HCEC 1CT (cell line): ENCODE measurements at regions not wholly inside any gene's neighbourhood (a gene's known extent, or its start where the extent isn't known, plus 50 kb on each side); places are given as distances from the start of the nearest gene placed in this dataset.

Experiments used
- DNase-seq: peaks from one replicate; pipeline ENCODE4 v3.0.0-alpha.2; 2017

DNA sequence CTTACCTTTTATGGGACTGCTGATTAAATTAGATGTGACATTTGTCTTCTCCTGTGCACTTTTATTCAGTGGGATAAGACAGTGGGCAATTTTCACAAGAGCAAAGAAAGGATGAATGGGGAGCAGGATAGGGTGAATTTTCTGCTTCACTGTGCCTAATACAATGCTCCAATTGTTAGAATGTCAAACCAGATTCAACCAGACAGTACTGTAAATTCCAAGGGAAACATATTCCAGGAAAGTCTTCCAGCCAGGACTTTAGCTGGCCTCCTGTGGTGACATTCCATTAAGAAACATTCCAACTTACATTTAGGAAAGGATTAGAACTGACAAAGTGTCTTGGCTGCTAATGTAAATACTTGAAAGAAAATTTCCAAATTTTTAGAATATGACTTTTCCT lies 100.1 kb upstream of the PROK2 start:
- DNase-seq: no peak

DNA sequence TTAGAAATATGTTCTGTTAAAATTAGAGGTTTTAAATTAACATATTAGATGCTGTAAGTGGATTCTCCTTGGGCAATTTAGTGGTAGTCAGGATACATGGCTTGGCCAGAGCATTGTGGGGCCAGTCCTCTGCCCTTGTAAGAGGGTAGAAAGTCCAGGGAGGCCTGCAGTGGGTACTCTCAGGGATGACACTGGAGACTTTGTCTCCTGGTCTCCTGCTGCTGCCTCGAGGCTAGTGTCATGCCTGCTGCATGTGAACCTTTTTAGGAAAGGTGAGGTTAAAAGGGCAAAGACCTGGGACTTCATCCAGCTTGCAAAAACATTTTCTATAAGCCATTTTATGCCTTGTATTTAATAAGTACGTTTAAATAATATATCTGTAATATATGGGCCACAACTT lies 96.8 kb upstream of the PROK2 start:
- no peak for DNase-seq

DNA sequence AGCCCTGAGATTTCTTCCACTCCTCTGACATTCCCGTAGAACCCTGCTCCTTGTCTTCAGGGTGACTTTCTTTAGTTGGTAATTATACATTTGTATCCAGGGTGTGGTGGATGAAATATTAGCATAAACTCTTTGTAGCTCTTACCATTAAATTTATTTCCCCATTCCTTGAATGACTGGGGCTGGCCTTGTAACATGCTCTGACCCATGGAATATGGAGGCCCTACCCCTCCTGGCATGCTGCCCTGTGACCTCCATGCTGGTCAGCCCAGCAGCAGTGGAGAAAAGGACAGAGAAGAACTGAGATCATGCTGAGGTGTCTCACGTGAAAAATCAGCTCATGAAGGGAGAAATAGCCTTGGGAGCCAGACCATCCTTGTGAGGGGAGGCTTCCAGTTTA lies 96.1 kb upstream of the PROK2 start:
- DNase-seq: no peak

DNA sequence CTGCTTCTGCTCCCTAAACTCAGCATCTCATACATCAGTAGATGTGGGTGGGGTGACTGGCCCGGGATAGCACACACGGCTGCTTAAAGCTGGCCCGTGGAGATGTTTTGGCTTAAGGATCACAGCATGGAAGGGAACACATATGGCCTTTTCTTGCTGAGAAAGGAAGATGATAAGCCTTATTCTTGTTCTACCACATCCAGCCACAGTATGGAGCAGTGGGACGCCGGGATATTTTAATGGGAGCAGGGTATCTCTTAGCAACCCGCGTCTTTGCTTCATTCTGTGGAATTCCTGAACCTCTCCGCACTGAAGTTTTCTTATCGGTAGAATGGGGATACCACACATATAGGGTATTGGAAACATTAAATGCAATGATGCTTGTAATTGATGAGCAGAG lies 94.1 kb upstream of the PROK2 start:
- no peak for DNase-seq

DNA sequence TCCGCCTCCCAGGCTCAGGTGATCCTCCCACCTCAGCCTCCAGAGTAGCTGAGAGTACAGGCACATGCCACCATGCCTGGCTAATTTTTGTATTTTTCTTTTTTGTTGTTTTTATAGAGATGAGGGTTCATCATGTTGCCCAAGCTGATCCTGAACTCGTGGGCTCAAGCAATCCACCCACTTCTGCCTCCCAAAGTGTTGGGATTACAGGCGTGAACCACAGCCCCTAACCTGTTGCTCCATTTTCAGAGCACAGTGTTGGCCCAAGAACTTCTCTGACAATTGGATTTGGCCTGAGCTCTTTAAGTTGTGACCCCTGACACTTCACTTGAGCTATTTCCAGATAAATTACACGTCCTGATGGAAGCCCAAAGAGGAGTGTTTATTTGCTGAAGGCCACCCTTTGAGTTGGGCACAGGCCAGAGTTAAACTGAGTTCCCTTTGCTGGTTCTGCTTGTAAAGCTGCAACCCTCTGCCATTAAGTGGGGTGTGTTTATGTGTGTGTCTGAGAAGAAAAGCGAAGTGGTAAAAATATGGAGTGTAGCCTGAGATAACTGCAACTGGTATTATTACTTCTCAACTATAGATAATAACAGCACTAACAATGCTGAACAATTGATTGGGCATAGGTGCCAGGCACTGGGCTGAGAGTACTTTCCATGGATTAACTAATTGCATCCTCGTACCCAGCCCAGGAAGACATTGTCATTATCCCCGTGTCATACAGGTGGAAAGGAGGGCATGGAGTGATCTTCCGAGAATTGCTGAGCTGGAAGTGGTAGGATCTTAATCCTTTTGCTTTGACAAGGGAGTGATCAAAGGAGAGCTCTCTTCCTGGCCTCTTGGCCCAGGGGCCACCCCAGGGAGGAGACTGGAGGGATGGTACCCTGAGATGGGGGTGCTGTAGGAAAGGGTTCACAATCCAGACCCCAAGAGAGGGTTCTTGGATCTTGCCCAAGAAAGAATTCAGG lies 91.5 kb upstream of the PROK2 start:
- DNase-seq: no peak

DNA sequence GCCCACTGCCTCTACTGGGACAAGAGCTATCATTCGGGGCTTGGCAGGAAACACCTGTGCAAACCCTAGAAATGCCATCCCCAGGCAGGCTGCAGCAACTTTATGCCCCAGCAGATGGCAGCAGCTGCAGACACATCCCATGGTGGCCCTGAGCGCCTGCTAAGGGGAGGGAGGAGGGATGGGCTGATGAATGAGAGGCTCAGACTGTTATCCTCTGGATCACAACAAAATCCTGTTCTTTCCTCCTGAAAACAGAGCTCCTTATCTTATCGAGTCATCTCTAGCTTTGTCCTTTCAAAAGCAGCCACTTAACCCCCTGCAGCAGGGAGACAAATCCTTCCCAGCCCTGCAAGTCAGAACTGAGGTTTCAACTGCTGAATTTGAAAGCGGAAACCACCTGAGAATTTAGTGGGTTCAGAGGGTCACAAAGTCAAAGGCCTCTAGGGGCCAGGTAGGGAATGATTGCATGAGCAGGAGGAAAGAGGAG lies 90.6 kb upstream of the PROK2 start:
- DNase-seq: peak; percentile 49

DNA sequence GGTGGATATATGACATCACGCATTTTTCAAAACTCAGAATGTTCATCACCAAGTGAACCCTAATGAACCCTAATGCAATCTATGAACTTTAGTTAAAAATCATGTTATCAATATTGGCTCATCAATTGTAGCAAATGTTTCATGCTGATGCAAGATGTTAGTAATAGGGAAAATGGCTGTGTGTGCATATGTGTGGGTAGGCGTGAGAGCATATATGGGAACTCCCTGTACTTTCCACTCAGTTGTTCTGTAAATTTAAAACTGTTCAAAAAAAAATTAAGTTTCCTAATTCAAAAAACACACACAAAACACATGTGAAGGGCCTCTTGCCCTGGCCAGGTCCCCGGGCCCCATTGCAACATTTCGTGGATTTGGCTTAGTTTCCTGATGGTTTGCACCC lies 89.7 kb upstream of the PROK2 start:
- no peak for DNase-seq

DNA sequence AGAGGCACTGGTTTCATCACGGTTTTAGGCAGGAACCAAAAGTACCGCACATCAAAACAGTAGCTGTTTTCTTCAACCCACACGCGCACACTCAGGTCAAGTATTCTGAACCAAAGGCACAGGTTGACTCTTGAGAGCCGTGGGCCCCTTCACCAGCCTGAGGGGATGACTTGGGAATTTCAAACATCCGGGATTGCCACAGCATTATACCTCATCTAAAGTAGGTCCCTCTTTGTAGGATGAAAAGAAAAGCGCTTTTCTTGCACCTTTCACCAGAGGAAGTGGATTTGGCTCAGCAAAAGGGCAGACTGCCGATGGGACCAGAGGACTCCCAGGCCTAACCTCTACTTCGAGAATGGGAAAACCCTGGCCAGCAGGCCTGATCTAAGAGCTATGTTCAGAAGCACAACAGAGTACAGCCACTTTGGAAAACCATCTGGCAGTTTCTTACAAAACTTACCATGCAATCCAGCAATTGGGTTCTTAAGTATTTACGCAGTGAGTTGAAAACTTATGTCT lies 88.2 kb upstream of the PROK2 start:
- no peak for DNase-seq

DNA sequence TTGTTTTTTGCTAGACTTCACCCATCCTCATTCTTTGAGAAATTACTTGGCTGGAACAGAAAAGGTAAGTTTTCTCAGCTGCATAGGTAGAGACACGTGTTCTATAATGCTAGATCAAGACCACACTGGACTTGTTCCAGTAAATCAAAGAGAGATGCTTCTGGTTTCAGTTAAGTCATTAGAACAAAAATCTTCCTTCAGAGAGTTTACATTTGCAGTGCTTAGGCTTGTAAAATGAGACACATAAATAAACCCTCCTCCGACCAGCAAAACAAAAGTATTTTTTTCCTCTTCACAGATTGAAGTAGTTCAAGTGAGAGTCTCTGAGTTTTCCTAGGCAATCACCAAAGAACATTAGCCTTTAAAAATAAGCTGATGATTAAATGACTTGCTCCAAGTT lies 87.3 kb upstream of the PROK2 start:
- DNase-seq: no peak

DNA sequence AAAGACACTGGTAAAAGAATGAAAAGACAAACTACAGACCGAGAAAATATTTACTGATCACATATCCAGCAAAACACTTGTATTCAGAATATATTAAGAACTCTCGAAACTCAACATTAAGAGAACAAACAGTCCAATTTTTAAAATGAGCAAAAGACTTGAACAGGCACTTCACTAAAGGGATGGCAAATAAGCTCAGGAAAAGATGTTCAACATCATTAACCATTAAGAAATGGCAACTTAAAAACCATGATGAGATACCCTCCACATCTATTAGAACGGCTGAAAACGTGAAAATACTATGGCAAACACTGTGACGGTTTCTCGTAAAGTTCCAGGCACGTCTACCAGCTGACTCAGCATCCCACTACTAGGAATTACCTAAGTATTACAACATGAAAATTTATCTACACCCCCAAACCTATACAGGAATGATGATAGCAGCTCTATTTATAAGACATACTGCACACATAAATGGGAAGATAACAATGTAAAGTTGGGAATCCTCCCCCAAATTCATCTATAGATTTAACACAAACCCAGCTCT lies 86.1 kb upstream of the PROK2 start:
- DNase-seq: no peak

DNA sequence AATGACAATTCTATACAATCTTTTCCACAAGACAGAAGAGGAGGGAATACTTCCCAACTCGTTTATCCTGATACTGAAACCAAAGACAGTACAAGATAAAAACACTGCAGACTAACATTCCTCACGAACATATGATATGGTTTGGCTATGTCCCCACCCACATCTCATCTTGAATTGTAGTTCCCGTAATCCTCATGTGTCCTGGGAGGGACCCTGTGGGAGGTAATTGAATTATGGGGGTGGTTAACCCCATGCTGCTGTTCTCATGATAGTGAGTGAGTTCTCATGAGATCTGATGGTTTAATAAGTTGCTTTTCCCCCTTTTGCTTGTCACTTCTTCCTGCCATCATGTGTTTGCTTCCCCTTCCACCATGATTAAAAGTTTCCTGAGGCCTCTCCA lies 83.9 kb upstream of the PROK2 start:
- DNase-seq: no peak

DNA sequence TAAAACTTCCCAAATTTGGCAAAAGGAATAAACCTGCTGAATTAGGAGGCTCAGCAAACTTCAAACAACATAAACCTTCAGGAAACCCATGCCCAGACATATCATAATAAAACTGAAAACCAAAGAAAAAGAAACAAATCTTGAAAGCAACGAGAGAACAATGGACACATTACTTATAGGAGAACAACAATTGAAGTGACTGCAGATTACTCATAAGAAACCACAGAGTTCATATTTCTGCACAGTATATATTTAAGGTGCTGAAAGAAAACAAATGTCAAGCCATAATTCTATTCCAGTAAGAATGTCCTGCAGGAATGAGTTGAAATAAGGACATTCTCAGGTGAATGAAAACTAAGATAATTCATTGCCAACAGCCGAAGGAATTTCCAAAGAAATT lies 80.8 kb upstream of the PROK2 start:
- no peak for DNase-seq

DNA sequence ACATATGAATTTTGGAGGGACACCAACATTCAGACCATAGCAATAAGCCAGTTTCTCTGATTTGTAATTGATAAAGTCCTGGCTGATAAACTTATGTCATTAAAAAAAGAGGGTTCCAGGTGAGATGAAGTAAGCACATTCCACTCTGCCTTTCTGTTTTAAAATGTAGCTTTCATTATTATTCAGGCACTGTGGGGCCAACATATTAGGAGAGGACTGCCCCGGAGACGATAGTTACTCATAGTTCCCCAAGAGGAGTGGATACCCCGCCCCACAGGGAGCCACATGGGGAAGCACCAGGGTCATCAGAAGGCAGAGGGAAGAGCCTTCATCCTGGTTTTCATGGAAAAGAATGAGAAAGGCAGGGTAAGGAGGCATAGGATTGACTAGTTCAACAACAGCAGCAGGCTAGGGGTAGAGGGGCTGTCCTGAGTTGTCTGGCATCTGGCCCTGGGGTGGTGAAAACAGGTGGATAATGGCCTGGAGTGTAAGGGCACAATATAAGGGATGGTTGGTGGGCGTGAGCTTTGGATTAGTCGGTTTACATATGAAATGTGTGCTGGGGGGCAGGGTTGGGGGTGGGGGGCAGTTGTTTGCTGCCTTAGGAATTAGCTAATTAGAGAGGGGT lies 78.7 kb upstream of the PROK2 start:
- DNase-seq: no peak

DNA sequence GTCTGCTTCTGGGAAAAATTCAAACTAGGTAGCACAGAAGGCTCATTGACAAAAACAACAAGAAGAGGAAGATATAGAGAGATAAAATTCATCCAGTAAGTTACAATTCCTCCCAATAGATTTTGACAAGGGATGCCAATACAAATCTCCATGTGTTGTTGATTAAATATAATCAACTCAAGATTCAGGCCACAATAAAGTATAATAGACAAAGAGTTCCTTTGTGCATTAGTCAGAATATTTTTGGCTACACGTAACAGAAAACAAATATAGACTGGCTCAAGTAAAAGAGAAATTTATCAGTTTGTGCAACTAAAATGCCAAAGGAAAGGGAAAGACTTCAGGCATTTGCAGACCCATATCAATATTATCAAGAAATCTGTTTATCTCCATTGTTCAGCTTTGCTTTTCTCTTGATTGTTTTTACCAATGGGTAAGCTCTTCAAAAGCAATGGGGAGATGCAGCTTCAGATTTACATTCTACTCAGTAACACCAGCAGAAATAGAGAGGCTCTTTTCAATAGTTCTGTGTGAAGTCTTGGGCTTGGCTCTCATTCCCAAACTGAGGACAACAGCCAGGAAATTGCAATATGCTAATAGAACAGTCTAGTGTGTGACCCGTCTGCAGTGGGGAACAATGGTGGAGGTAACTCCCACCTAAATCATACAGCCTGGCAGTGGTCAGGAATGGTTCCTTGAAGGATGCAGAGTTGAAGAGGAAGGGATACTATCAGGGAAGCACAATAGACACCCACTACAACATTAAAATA lies 77.6 kb upstream of the PROK2 start:
- peak; percentile 9 for DNase-seq

DNA sequence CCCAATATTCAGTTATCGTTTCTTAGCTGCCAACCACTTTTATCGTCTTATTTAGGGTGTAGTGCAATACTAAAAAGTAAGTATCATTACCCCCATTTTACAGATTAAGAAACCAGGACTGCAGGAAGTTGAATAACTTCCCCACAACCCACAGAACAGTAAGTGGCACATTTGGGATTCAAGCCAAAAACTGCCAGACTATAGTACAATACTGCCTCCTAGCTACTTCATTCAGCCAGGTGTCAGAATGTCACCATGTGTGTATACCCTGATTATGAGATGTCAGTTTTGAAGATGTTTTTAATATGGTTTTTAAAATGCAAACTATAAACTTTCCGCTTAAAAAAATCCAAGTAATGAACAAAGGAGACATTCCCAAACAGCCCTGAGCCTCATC lies 74.2 kb upstream of the PROK2 start:
- DNase-seq: peak; percentile 5

DNA sequence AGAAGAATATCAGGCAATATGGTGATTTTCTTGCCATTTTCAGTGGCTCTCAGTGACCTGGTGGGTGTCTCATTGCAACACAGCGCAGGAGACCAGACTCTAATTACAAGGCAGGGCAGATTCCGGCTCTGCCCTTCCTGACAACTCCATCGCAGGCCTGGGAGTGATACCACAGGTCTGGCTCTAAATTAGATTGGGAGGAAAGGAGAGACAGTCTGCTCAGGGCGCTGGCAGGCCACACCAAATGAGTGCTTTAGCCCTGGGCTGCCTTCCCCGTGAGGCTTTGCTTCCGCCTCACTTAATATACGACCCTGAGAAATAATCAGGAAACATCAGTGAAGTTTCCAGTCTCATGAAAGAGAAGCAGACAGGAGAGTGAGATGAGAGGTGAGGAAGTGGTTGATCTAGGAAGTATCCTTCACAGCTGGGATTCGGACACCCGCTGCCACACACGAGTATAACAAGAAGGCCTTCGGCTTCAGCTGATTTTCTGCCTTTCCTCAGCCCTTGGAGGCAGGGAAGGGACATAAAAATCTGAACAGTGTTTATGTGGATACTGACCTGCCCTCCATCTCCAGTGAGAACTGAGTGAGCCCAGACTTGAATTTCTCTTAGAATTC lies 73.7 kb upstream of the PROK2 start:
- DNase-seq: no peak

DNA sequence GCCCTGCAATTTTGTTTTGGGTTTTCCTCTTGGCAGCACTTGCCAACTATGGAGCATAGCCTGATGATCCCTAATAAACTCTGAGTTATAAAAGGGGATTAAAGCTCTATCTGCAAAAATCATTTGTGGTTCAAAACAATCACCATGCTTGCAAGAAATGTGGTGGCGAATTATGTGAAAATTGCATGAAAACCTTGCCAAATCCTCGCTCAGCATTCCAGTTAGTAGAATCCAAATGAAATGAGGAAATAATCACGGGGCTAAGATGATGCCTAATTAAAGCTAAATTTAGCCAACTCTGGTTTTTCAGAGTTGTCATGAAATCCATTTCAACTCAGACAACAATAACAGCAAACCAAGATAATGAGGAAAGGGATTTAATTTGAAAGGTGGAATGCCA lies 73.0 kb upstream of the PROK2 start:
- DNase-seq: no peak

DNA sequence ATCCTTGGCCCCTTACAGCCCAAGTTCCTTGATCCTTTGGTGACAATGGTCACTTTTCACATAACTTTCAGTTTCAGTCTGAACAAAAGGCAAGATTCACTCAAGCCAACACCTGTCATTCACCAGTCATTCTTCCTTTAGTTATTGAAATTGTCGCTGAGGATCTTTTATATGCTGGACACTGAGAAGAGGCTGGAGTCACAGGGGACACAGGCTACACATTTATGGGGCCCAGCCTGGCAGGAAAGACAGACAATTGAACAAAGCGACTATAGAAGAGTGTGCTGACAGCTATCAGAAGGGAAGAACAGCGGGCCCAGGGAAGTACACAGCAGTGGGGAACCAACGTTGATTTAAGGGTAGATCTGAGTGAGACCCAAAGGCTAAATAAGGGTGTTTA lies 69.8 kb upstream of the PROK2 start:
- no peak for DNase-seq

DNA sequence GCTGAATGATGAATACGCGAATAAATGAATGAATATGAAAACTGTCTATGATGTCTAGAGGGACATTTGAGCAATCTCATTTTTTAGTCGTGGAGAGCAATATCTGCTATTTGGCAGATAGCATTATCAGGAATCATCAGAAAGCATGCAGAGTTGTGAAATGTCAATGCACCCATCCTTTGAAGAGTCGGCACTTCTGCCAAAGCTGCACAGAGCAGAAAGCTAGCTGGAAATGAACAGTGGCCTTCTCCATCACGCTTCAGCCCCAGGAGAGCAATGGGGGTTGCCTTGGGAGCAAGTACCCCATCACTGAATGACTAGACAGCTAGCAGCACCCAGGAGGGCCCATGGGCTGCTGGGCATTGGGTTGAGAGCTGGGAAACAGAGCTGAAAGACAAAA lies 69.1 kb upstream of the PROK2 start:
- no peak for DNase-seq

DNA sequence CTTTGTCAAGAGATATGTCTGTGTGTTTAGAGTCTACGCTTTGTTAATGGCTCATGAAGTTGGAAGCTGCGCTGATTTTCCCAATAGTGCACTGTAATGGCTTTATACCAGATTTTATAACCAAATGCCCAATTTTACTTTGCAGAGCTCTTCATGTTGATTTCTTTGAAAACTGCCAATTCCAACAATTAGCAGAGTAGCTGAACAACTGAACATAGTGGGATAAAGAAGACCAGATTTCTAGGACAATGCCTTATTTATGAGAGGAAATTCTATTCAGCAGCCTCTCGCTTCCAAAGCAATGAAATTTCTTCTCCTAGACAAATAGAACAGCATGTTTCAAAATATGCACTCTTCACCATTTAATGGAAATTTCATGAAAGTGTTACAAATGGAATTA lies 66.9 kb upstream of the PROK2 start:
- no peak for DNase-seq

DNA sequence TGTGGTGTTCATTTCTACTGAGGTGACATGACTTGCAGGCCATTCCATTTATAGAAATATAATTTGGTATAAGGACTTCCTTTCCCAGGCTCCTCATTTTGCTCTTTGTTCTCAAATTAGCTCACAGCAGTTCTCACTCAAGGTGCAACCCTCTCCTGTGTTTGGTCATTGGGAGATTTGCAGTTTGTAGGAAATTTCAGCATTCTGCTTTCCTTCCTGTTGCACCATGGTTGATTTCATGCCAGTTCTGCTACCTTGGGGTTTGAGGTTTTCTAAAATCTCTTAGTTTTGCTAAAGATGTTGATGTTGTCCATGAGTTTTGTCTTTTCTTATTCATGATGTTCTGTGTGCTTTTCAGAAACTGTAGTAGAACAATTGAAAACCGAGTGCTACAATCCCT lies 65.7 kb upstream of the PROK2 start:
- no peak for DNase-seq

DNA sequence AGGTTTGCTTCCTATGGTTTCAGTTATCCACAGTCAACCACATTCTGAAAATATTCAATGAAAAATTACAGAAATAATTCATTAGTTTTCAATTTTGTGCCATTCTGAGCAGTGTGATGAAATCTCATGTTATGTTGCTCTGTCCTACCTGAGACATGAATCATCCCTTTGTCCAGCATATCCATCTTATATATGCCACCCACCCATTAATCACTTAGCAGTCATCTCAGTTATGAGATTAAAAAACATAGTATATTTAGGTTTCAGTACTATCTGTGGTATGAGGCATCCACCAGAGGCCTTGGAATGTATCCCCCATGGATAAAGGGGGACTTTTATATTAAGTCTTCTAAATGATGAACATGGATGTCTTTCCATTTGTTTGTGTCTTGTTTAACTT lies 64.7 kb upstream of the PROK2 start:
- no peak for DNase-seq

DNA sequence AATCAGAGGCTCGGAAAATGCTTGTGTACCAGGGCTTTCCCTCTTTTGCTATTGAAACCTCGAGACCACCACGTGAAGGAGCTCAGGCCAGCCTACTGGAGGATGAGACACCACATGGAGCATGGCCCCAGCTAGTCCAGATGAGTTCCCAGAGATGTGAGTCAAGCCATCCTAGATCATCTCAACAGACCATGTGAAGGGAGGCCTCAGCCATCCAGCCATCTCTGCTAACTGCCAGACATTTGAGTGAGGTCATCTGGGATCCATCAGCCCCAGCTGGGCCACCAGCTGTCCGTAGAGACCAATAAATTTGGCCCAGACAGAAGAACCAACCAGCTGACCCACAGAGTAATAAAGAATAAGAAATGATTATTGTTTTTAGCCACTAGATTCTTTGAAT lies 62.8 kb upstream of the PROK2 start:
- no peak for DNase-seq
